GM18498 (cell line): ENCODE measurements at regions not wholly inside any gene's neighbourhood (a gene's known extent, or its start where the extent isn't known, plus 50 kb on each side); places are given as distances from the start of the nearest gene placed in this dataset.

Experiments
- ATAC-seq: cut with Tn5 transposase; IDR thresholded peaks from one replicate; pipeline ENCODE4 v1.9.1; 2021; ENCODE audit warnings: mild to moderate bottlenecking, moderate library complexity; ENCODE audit not compliant: unreplicated experiment

DNA sequence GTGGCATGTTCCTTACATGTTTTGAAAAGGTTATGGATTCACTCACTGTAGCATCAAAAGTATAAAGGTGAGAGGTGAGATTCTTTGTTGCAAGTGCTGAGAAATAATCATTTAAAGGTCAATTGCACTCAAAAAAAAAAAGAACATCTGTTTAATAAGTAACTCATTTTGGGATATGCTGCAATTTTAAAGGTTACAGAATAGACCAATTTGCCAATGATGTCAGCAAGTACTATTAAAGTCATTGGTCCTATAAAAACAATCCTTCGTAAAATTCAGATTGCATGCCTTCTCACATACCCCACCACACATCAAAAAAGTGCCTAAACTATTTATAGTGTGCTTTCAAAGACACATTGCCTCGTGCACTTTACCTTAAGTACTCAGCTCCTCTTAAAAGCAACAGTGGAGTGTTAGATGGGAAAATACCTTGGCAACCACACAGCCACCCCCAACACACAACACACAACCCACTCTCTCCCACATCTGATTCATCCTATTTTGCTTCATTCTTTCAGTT lies 218.2 kb upstream of the ADGRL2 start:
- no peak for ATAC-seq

DNA sequence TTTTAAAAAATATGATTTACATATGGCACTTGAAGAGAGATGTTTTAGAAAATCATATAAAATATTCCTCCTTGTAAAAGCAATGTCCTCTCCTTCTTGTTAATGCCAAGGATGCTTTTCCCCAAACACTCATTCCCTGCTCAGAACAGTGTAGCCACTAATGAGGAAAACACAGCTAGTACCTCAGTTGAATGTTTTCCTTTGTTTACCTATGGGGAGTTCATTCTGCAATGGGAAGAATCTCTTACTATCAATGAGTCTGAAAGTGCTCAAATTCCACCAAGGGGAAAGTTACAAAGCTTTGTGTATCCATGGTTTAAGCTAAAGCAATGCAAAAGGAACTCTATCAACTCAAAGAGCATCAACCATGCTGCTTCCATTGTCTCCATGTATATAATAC lies 221.9 kb upstream of the ADGRL2 start:
- ATAC-seq = no peak

DNA sequence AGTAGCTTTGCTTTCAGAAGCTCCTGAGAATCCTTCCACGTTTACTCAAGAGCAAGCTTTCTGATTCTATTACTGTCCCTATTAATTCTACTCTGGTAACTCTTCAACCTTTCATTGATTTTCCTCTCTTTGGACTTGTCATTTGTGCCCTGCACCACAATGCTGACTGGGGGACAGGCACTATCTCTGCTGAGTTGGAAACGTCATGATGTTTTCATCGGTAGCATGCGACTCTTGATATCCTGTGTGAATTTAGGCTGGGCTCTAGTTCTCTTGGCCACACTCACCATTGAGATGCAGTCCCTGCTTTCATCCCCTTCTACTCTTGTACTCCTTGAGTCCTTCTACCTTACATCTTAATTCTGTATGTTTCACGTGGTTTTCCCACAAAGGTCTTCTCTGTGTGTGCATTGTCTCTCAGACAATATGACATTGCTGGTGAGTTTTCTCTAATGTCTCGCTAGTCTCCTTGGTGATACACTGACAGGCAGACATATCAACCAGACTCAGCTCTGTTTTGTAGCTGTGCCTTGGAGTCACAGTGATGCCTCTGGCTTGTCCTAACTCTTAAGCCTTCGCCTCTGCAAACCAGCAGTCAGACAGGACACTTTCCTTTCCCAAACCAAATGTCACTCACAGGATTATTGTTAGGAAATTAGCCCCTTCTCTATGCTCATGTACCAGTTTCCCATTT lies 223.6 kb upstream of the ADGRL2 start:
- no peak for ATAC-seq

DNA sequence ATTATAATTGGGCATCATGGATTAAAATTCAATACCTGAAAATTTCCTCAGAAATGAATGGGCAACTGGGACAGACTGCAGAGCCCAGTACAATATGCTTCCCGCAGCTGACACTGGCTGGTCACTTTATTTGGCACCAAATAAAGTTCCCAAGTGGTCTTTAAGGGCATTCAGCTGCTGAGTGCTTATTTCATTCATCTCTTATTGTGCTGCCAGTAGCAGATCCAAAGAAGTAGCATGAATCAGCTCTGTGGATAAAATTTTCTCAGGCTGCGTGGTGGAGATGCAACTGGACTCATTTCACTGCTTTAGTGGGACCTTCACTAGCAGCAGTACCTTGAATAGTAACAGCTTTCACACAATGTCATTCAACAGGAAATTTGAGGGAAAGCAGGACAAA lies 226.3 kb upstream of the ADGRL2 start:
- no peak for ATAC-seq

DNA sequence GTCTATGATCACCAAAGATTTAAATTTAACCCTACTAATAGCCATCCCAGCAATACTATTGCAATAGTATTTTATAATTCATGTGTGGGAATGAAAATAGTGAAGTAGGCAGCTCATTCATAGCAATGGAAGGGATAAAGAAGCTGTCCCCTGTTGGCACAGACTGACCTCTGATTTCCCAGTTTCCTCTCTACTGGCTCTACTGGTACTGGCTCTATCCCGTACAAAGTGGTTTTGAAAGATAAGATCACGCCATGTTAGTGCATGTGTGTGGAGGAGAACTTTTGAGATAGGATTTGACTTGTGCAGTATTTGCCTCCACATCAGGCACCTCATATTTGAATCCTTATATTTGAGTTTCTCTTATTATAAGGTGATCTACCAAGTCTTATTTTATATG lies 227.3 kb upstream of the ADGRL2 start:
- no peak for ATAC-seq

DNA sequence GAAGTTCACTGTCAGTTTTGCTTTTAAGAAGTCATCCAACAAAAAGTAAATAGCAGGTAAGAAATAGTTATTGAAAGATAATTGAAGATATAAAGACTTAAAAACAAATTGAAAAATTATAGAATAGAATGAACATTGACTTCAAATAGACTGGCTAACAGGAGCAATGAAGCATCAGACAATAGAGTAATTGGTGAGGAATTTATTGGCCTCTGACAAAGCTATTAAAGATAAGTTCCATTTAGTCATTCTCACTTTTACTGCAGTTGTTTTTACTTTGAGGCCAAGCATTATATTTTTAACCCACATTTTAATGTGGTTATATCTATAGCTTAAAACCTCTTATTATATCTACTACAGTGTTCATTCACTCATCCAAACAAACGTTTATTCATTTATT lies 228.8 kb upstream of the ADGRL2 start:
- no peak for ATAC-seq

DNA sequence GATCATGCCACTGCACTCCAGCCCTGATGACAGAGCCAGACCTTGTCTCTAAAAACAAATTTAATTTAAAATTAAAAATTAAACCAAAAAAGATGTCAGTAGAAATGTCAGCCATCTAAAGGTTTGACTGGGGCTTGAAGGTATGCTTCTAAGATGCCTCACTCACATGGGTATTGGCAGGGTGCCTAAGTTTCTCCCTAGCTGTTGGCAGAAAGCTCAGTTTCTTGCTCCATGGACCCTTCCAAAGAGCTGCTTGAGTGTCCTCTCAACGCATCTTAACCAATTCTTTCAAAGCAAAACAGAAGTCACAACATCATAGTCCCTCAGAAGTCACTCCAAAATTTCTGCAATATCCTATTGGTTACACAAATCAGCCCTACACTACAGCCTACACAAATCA lies 231.0 kb upstream of the ADGRL2 start:
- ATAC-seq = no peak

DNA sequence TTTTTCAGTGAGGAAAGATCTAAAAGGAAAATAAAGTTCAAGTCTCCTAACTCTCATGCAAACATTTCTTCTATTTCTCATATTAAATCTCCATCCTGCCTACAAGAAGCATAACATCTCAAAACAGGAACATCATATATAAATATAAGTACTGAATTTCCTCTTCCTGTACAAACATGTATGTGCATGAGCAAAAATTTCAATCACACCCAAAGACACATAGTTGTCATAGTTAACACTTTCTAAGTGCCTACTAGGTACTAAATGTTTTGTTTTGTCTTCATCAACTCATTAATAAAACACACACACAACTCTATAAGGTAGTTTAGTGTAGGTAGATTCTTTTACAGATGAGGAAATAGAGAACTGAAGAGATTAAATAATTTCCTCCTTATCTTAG lies 237.1 kb upstream of the ADGRL2 start:
- ATAC-seq = no peak

DNA sequence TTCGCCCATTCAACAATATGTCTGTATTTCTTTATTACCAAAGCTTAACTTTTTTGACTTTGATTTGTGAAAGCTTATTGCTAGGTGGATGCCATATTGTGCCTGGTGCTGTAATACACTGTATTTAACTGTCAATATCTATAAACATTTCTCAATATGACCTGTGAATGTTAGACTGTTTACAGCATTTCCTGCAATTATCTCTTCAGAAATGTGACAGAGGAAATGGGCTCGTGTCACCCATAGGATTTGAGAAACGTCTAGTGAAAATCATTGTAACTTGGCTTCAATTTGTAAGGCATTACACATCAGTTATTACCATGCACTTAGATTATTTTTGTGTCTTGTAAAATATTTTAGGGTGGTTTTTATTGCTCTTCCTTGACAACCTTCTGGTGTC lies 237.8 kb upstream of the ADGRL2 start:
- ATAC-seq = no peak

DNA sequence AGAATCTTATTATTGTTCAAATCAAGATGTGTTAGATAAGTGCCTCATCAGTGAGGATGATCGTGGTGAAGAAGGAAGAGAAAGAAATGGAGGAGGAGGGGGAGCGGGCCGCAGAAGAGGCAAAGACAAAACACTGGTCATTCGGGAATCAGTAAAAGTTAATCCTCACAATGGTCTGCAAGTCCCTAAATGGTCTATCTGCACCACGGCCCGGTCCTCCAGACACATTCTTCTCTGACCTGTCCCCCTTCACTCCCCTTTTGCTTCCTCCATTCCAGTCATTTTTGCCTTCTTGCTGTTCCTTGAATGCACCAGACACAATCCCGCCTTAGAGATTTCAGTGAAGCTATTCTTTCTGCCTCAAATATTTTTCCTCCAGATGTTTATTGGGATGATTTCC lies 240.1 kb upstream of the ADGRL2 start:
- ATAC-seq = no peak

DNA sequence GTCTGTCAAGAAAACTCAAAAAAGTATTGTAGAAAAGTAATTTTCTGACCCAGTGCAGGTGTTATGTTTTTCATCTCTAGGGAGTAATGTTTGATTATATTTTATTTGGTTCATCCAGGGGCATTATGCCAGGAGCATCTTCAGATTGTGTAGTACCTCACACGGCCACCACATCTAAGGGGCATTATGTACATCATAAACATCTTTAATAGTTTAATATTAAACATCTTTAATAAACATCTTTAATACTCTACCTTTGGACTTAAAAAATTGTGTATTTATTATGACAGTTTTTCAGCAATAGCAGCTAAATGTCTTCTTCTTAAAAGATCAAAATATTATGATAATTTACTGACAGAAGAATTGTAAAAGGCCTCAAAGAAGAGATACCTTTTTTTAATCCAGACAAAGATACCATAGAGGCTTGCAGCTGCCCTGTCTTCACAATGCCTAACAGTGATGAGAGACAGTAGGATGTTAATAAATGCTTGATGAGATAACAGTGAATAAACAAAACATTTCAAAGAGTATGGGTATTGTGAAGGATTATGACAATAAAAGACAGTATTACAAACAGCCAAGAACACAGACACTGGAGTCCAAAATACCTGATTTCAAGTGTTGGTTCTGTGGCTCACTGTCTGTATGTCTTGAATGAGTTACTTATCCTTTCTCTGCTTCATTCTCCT lies 240.9 kb upstream of the ADGRL2 start:
- ATAC-seq = no peak

DNA sequence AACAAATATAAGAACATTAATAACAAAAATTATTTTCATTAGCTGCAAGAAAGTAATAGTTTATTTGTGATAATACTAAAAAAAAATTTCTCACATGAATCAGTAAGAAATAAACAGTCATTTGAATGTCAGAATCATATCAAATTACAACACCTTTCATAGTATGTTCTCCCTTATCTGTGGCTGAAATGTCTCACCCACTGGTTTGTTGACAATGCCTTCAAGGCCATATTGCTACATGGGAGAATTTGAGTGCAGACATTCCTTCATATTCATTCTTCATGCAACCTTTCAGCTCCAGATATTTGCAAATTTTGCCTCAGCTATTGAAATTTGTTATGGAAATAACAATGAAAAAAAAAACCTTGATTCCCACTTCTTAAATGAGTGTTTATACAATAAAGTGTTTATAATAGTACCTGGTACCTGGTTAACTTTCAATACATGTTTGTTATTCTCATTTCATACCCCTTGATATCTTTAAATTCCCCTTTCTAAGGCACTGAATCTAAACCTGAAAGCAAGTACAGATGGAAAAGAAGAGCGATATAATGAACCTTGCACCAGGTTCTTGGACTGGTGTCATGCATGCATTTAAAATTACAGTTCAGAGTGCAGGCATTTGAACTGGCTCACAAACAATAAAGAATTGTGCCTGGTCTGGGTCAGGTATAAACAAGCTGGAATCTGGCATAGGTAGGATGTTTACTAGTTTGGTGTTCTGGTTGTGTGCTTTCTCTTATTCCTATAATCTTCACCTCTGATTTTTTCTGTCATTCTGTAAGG lies 242.2 kb upstream of the ADGRL2 start:
- ATAC-seq = no peak

DNA sequence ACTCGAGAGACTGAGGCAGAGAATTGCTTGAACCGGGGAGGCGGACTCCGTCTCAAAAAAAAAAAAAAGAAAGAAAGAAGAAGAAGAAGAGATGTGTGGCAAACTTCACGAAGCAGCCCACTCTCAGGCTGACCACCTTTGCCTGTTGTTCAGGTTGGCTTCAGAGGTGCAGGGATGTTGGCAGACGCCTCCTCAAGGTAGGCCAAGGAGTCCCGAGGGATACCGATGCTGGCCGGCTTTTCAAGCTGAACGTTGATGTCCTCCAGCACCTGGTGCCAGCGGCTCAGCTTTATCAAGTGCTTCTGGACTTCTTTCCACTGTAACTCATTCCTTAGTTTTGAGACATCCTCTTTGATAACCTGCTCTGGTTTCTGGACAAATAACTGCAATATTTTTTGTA lies 243.8 kb upstream of the ADGRL2 start:
- no peak for ATAC-seq

DNA sequence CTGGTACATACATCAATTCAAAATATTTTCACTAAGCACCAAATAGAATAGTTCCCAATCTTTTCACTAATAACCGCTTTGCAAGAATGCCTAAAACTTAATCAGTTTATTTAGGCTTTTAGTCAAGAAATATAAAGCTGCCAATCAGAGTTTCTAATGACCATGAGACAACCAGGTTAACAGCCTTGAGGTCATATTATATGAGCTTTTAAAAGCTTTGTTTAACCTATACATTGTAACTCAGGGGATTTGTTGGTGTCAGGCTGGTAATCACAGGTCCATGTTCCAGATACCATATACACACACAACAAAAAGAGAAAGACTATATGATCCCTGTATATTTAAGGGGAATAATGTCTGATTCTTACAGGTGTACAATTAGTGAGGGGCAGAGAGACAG lies 246.2 kb upstream of the ADGRL2 start:
- ATAC-seq = no peak

DNA sequence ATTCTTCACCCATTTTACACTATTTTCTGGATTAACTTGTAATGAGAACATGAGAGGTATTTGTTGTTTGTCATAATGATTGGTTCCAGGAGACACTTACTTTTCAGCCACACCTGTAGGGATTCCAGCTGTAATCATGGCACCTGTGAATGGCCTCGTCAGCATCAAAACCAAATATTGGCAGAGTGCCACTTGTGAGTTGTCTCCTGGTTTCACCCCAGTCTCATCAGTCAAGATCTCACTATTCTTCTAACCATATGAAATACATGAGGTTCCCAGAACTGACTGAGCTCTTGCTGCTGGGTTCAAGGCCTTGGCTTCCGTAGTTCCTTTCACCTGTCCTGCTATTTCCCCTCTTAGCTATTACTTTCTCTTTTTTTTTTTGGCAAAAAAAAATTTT lies 246.6 kb upstream of the ADGRL2 start:
- ATAC-seq = no peak

DNA sequence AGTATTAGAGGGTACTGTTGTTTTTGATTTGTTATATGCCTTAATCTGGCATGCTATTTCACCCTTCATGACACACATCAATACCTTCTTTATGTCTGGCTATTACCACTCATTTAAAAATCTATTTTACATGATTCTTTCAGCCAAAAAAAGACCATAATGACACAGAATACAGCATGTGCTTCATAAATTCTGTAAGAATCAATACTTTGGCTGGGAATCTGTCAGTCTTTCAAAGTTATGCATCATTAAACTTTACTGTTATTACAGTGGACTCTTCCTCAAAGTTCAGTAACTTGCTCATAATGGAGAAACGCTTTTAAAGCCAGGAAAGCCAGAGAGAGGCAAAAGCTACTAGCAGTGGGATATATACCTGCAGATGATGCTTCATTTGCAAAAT lies 247.2 kb upstream of the ADGRL2 start:
- no peak for ATAC-seq

DNA sequence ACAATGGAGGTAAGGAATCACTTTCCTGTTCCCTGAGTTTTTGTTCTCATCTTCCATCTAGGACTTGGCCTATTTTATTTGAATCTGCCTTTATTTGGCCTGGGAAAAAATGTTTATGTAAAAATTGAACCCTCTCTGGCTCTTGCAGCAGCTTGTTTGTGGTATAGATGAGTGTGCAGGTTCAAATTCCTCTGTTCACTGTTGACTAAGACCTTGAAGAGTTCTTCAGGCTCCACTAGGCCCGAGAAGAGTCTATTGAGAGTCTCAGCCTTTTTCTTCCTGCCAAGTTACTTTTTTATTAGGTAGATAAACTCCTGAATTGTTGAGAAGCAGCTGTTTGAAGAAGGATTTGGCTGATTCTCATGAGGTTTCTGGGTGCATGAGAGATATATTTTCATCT lies 248.8 kb upstream of the ADGRL2 start:
- no peak for ATAC-seq

DNA sequence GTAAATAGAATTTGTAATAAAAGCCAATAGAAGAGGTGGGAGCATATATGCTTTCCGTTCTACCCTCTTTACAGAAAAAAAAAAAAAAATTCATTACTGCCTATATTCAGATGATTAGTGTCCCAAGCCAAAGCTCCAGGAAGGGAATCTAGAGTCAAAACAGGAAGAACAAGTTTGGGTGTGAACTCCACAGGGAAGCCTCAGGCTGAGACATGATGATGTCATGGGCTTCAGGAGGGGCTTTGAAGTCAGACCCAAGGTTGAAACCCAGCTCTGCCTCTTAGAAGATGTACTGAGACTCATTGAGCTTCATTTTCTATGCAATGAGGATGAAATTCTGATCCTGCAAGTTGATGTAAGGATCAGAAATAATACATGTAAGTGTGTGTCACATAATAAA lies 250.0 kb upstream of the ADGRL2 start:
- ATAC-seq = no peak

DNA sequence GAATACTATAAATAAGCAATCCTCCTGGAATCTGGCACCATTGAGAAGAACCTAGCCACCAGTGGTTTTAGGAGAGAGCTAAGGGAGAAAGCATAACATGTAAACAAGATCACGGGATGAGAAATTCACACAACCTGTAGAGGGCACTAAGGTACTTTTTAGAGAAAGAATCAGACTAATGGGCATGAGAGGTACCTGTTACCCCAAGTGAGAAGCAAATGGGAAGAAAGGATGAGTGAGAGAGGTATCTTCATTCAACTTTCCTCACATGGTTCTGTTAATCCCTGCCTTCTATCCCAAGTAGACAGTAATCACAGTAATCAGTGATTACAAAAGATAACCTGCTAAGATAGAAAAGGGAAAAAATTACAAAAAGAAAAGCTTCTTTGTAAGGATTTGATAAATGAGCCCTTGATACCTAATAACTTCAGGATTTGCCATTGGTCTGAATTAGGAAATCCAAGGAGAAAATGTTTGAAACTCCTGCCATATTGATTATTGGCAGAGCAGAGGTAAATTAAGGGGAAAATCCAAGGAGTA lies 251.1 kb upstream of the ADGRL2 start:
- ATAC-seq = peak; percentile 67

DNA sequence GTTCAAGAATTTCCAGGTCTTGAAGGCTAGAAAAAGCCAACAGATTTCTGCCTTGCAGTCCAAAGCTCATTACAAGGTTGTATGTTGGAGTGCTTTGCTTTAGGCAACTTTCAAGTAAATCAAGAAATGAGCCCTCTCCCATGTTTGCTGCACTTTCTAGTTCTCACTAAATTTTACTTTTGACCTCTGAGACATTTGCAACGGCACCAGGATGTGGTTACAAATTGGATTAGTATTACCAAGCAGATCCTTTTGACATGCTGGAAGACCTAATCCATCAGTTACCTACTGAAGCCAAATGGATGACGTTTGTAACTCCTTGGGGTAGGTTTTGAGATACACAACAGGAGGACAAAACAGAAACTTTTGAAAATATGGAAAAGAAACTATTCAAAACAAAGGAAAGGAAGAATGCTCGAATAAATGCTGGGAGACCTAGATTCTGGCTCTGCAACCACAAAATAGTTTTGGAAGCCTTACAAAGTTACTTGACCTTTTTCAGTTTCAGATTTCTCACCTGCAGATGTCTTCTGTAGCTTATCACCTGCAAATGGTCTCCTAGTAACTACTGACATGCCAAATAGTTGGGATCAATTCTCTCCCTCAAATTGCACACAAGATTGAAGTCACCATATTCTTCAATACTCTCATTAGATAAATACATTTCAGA lies 251.7 kb upstream of the ADGRL2 start:
- ATAC-seq = peak; percentile 49

DNA sequence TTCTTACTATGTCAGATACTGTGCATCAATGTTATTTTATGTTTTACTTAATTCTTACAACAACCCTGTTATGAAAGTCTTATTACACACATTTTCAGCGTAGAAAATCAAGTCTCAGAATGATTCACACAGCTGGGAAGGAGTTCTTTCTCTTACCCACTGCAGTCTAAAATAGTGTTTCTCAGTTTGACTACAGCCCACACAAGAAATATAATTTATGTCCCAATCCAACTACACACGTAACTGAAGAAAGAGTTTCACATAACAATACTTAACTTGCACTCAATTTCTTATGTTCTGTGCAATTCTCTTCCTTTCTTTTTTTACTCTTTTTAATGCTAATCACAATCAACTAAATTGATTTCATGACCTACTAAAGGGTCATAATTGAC lies 252.8 kb upstream of the ADGRL2 start:
- ATAC-seq = peak; percentile 58
